ENCODE measurements at regions not wholly inside any gene's neighbourhood (a gene's known extent, or its start where the extent isn't known, plus 50 kb on each side); places are given as distances from the start of the nearest gene placed in this dataset.

- no peak for TF ChIP-seq CTCF (IDR thresholded peaks at IDR 0.05; ENCODE audit: low read depth, low read length, missing input control)
- TF ChIP-seq SP1 (IDR thresholded peaks at IDR 0.05) = no peak
- TF ChIP-seq ATF3 (IDR thresholded peaks at IDR 0.05) = no peak
- no peak for TF ChIP-seq FOXA2 (IDR thresholded peaks at IDR 0.05)
- TF ChIP-seq EGR1 (IDR thresholded peaks at IDR 0.05; ENCODE audit: low read depth in 2 of 2) = no peak
Observed at GRCh38 chr9:78163834-78164233, 72.0 kb upstream of the CEP78 start (continued).

- TF ChIP-seq HNF4G (IDR thresholded peaks at IDR 0.05) (no peak), RAD21 (IDR thresholded peaks at IDR 0.05) (no peak), YY1 (IDR thresholded peaks at IDR 0.05) (no peak), FOXA2 (IDR thresholded peaks at IDR 0.05) (no peak), GABPA (IDR thresholded peaks at IDR 0.05 in 1 of 2, conservative IDR thresholded peaks at IDR 0.05 in 1 of 2) (no peak)
- DNase-seq (ENCODE audit: low spot score) = no peak
- WGBS = 15% methylated on average over 1 of the region's 1 CpG
- H3K9ac ChIP-seq (ENCODE audit: low read depth in 1 of 2, low read length in 2 of 2) = no peak overlapping the region
- no peaks in the 10 kb centered on the region for H3K36me3 ChIP-seq (ENCODE audit: control insufficient read depth in 4 of 4, insufficient read depth in 3 of 4, low read depth in 1 of 4, low read length in 3 of 4)
- H3K4me3 ChIP-seq (ENCODE audit: low read depth in 1 of 3, low read length in 3 of 3) = no peak overlapping the region
- H3K27me3 ChIP-seq (ENCODE audit: control insufficient read depth in 4 of 4, insufficient read depth in 4 of 4, low read length in 3 of 4) = peaks cover 0 to 2% (median 0%) of the 10 kb centered on the region in 4 donors
- no peaks in the 10 kb centered on the region for H3K9me3 ChIP-seq (ENCODE audit: control insufficient read depth in 4 of 4, low read length in 3 of 4)
- H3K27ac ChIP-seq (ENCODE audit: low read depth in 1 of 2, low read length in 2 of 2) = no peak overlapping the region
- H3K4me1 ChIP-seq (ENCODE audit: control insufficient read depth in 4 of 4, insufficient read depth in 4 of 4, low read length in 3 of 4) = no peaks in the 10 kb centered on the region
Observed at GRCh38 chr9:78158286-78158685, 77.6 kb upstream of the CEP78 start.

- WGBS = 98% methylated on average over 20 of the region's 20 CpGs
- Histone ChIP-seq H3K4me3 (ENCODE audit: low read depth in 1 of 3, low read length in 3 of 3) (no peak overlapping the region), H3K27ac (ENCODE audit: low read depth in 1 of 2, low read length in 2 of 2) (no peak overlapping the region), H3K9ac (ENCODE audit: low read depth in 1 of 2, low read length in 2 of 2) (no peak overlapping the region), H3K36me3 (ENCODE audit: control insufficient read depth in 4 of 4, insufficient read depth in 3 of 4, low read depth in 1 of 4, low read length in 3 of 4) (no peaks in the 10 kb centered on the region), H3K4me1 (ENCODE audit: control insufficient read depth in 4 of 4, insufficient read depth in 4 of 4, low read length in 3 of 4) (no peaks in the 10 kb centered on the region), H3K27me3 (ENCODE audit: control insufficient read depth in 4 of 4, insufficient read depth in 4 of 4, low read length in 3 of 4) (no peaks in the 10 kb centered on the region), H3K9me3 (ENCODE audit: control insufficient read depth in 4 of 4, low read length in 3 of 4) (no peaks in the 10 kb centered on the region)
- TF ChIP-seq ZBTB33 (IDR thresholded peaks at IDR 0.05) = no peak
- no peak for TF ChIP-seq CTCF (IDR thresholded peaks at IDR 0.05; ENCODE audit: low read depth, low read length, missing input control)
- TF ChIP-seq NR2F2 (IDR thresholded peaks at IDR 0.05) = no peak
- TF ChIP-seq REST (IDR thresholded peaks at IDR 0.05) = no peak
- no peak for TF ChIP-seq MAX (IDR thresholded peaks at IDR 0.05)
- TF ChIP-seq RAD21 (IDR thresholded peaks at IDR 0.05) = no peak
- TF ChIP-seq TAF1 (conservative IDR thresholded peaks at IDR 0.05) = no peak
- TF ChIP-seq HNF4G (IDR thresholded peaks at IDR 0.05) = no peak
- DNase-seq (ENCODE audit: low spot score) = no peak
Observed at GRCh38 chr9:78150983-78151356, 84.9 kb upstream of the CEP78 start.
